Ovary (tissue), 7 donors: ENCODE measurements at regions not wholly inside any gene's neighbourhood (a gene's known extent, or its start where the extent isn't known, plus 50 kb on each side); places are given as distances from the start of the nearest gene placed in this dataset.

Source experiments
- DNase-seq, 5 donors: peaks; one replicate each; pipeline ENCODE4 v3.0.0-alpha.2; 2019 to 2020
- H3K27ac ChIP-seq, 2 donors: fragments of 200-600 bp; one replicate each; pipeline versions ENCODE4 v1.5.1 to v1.8.0; 2019 to 2022
- H3K27me3 ChIP-seq: fragments of 200-600 bp; one replicate; pipeline ENCODE4 v1.8.0; 2022
- H3K36me3 ChIP-seq: fragments of 200-600 bp; sonication (generic); one replicate; pipeline ENCODE4 v1.5.1; 2019
- H3K4me1 ChIP-seq: one replicate; pipeline ENCODE4 v1.8.1; 2013; ENCODE audit warnings: mild to moderate bottlenecking, moderate library complexity; ENCODE audit not compliant: insufficient read depth
- H3K4me3 ChIP-seq: fragments of 200-600 bp; sonication (generic); one replicate; pipeline ENCODE4 v1.5.1; 2017
- H3K9me3 ChIP-seq, 2 donors: fragments of 200-600 bp in 1 of 2; sonication (generic) in 1 of 2; one replicate each; pipeline versions ENCODE4 v1.5.1 to v1.8.1; 2013 to 2019; ENCODE audit warnings: mild to moderate bottlenecking in 1 of 2, moderate library complexity in 1 of 2
- CTCF ChIP-seq, 3 donors: fragments of 450-650 bp in 2 of 3; fragments of 200-600 bp in 1 of 3; IDR thresholded peaks; one replicate each; pipeline versions ENCODE4 v1.5.1 to v1.8.0; 2016 to 2022; ENCODE audit warnings: antibody characterized with exemption in 3 of 3, mild to moderate bottlenecking in 1 of 3
- EP300 ChIP-seq: sonication (generic); formaldehyde crosslinking; IDR thresholded peaks from one replicate; pipeline ENCODE4 v1.6.1; 2017; ENCODE audit warnings: antibody characterized with exemption
- POLR2A ChIP-seq: fragments of 450-650 bp; IDR thresholded peaks from one replicate; pipeline ENCODE4 v1.6.1; 2017; ENCODE audit warnings: antibody characterized with exemption, mild to moderate bottlenecking, moderate library complexity
- WGBS, 3 donors: extraction: QIAGEN DNeasy Blood & Tissue Kit in 1 of 3; methylation state at CpG; one replicate each; pipeline versions ENCODE4 v1.1.5 to v1.1.7; 2013 to 2017; 5-methylcytosine and 5-hydroxymethylcytosine counted together
- intact Hi-C, 4 donors: fragments of 100-400 bp; cut with DNase I; formaldehyde crosslinking; loops; one replicate each; pipeline versions ENCODE4 v1.11.0 to v1.15.1; 2022 to 2023
- donor health status: DM: no; HTN: no; CAD: no; lungs with moderate emphysema.
- donor health status: DM: no; HTN: no; CAD: no.
- donor health status: Bipolar disorder and iron deficiency.
- donor health status: DM: no; HTN: no; CAD: no.
- donor health status: DM: yes; HTN: yes; CAD: no.

DNA sequence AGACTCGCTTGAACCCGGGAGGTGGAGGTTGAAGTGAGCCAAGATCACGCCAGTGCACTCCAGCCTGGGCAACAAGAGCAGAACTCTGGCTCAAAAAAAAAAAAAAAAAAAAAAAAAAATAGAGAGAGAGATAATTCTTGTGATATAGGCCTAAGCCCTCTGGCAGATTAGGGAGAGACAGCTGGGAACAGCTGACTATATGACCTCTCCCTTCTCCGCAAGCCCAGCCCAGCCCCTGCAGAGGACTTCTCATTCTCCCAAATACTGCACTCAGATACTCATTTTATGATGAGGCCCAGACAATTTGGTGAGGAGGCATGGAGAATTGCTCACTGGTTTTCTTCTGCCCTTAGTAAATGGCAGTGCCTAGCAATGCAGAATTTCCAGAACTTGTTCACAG lies 262.0 kb downstream of the HAUS1 start:
- Histone ChIP-seq H3K9me3 (no peaks in the 10 kb centered on the region), H3K27ac (no peak overlapping the region), H3K4me1 (no peaks in the 10 kb centered on the region), H3K27me3 (no peaks in the 10 kb centered on the region), H3K36me3 (no peaks in the 10 kb centered on the region), H3K4me3 (no peak overlapping the region)
- intact Hi-C loops = no loop called here
- WGBS, 3 donors = 65 to 86% (median 78%) methylated on average over 4 of the region's 4 CpGs
- DNase-seq = no peak
- TF ChIP-seq EP300 (no peak), CTCF (IDR thresholded peaks at IDR 0.05) (no peak), POLR2A (no peak)

- TF ChIP-seq EP300 = no peak
- TF ChIP-seq CTCF (IDR thresholded peaks at IDR 0.05) = no peak
- no peak for TF ChIP-seq POLR2A
- WGBS, 3 donors = 51 to 64% (median 54%) methylated on average over 8 of the region's 8 CpGs
- Histone ChIP-seq H3K36me3 (no peaks in the 10 kb centered on the region), H3K27me3 (no peaks in the 10 kb centered on the region), H3K4me3 (no peak overlapping the region), H3K9me3 (no peaks in the 10 kb centered on the region), H3K4me1 (no peaks in the 10 kb centered on the region), H3K27ac (no peak overlapping the region)
- intact Hi-C loops = no loop called here
- no peak for DNase-seq
Observed at GRCh38 chr18:46366751-46367376, 262.7 kb downstream of the HAUS1 start.

- Histone ChIP-seq H3K36me3 (no peaks in the 10 kb centered on the region), H3K27me3 (no peaks in the 10 kb centered on the region), H3K4me1 (no peaks in the 10 kb centered on the region), H3K9me3 (no peaks in the 10 kb centered on the region), H3K4me3 (no peak overlapping the region), H3K27ac (no peak overlapping the region)
- no peak for DNase-seq
- TF ChIP-seq CTCF (IDR thresholded peaks at IDR 0.05) = no peak
- no peak for TF ChIP-seq EP300
- TF ChIP-seq POLR2A = no peak
- intact Hi-C loops = no loop called here
- 54 to 71% (median 63%) methylated on average over 4 of the region's 4 CpGs for WGBS, 3 donors
Observed at GRCh38 chr18:46369323-46369722, 265.1 kb downstream of the HAUS1 start.

- no peak for TF ChIP-seq EP300
- no peak for TF ChIP-seq CTCF (IDR thresholded peaks at IDR 0.05)
- no peak for TF ChIP-seq POLR2A
- no peaks in the 10 kb centered on the region for H3K36me3 ChIP-seq
- DNase-seq = no peak
- WGBS, 3 donors = 72 to 82% (median 74%) methylated on average over 7 of the region's 7 CpGs
- intact Hi-C loops = no loop called here
- no peak overlapping the region for H3K4me3 ChIP-seq
- no peaks in the 10 kb centered on the region for H3K27me3 ChIP-seq
- no peaks in the 10 kb centered on the region for H3K4me1 ChIP-seq
- H3K9me3 ChIP-seq = no peaks in the 10 kb centered on the region
- H3K27ac ChIP-seq = no peak overlapping the region
Observed at GRCh38 chr18:46370898-46371297, 266.7 kb downstream of the HAUS1 start.
